Hepatocyte (in vitro differentiated cells): ENCODE measurements at regions not wholly inside any gene's neighbourhood (a gene's known extent, or its start where the extent isn't known, plus 50 kb on each side); places are given as distances from the start of the nearest gene placed in this dataset.

Source experiments
- DNase-seq: peaks from one replicate; pipeline ENCODE4 v3.0.0-alpha.2; 2016; ENCODE audit warnings: low spot score
- H2AFZ ChIP-seq: fragments of 200-600 bp; sonication (generic); 2 replicates; pipeline ENCODE4 v1.6.0; 2016; ENCODE audit warnings: antibody characterized with exemption, mild to moderate bottlenecking
- H3K27ac ChIP-seq: fragments of 200-600 bp; sonication (generic); 2 replicates; pipeline ENCODE4 v1.5.1; 2016; ENCODE audit warnings: mild to moderate bottlenecking
- H3K27me3 ChIP-seq: fragments of 200-600 bp; sonication (generic); 2 replicates; pipeline ENCODE4 v1.6.1; 2016
- H3K36me3 ChIP-seq: fragments of 200-600 bp; sonication (generic); replicated peaks from 2 replicates; pipeline ENCODE4 v1.5.1; 2016; ENCODE audit warnings: low read depth; ENCODE audit not compliant: insufficient read depth
- H3K4me1 ChIP-seq: fragments of 200-600 bp; sonication (generic); 2 replicates; pipeline ENCODE4 v1.5.1; 2016; ENCODE audit warnings: mild to moderate bottlenecking, moderate library complexity; ENCODE audit not compliant: insufficient read depth
- H3K4me2 ChIP-seq: fragments of 200-600 bp; sonication (generic); 2 replicates; pipeline ENCODE4 v1.6.0; 2016
- H3K4me3 ChIP-seq: fragments of 200-600 bp; sonication (generic); 2 replicates; pipeline ENCODE4 v1.5.1; 2016; ENCODE audit warnings: mild to moderate bottlenecking
- H3K79me2 ChIP-seq: fragments of 200-600 bp; sonication (generic); 2 replicates; pipeline ENCODE4 v1.6.0; 2017; ENCODE audit warnings: mild to moderate bottlenecking
- H3K9me2 ChIP-seq: fragments of 200-600 bp; sonication (generic); replicated peaks from 2 replicates; pipeline ENCODE4 v1.6.0; 2017; ENCODE audit warnings: mild to moderate bottlenecking; ENCODE audit not compliant: insufficient read depth
- H3K9me3 ChIP-seq: fragments of 200-600 bp; sonication (generic); 2 replicates; pipeline ENCODE4 v1.5.1; 2016; ENCODE audit warnings: low read depth, mild to moderate bottlenecking
- H4K20me1 ChIP-seq: fragments of 200-600 bp; sonication (generic); 2 replicates; pipeline ENCODE4 v1.6.0; 2016; ENCODE audit warnings: mild to moderate bottlenecking; ENCODE audit not compliant: insufficient read depth, poor library complexity, severe bottlenecking
- CTCF ChIP-seq: fragments of 200-600 bp; sonication (generic); IDR thresholded peaks from 2 replicates; pipeline ENCODE4 v1.5.1; 2016; ENCODE audit warnings: antibody characterized with exemption, mild to moderate bottlenecking; ENCODE audit not compliant: poor library complexity
- EZH2 ChIP-seq: fragments of 200-600 bp; sonication (generic); IDR thresholded peaks from 2 replicates; pipeline ENCODE4 v1.6.1; 2016; ENCODE audit warnings: antibody characterized with exemption, mild to moderate bottlenecking, borderline replicate concordance
- EZH2phosphoT487 ChIP-seq: fragments of 200-600 bp; sonication (generic); IDR thresholded peaks from one replicate; pipeline ENCODE4 v1.6.1; 2018; ENCODE audit warnings: antibody characterized with exemption, mild to moderate bottlenecking, low read depth, moderate library complexity; ENCODE audit not compliant: unreplicated experiment, severe bottlenecking
- WGBS: methylation state at CpG from one replicate; pipeline ENCODE4 v1.1.6; 2016; ENCODE audit warnings: low lambda C conversion rate; ENCODE audit errors: missing lambda C conversion rate; 5-methylcytosine and 5-hydroxymethylcytosine counted together

GRCh38 chr6:47145212-47145611 is 103.1 kb upstream of the ADGRF1 start:
- Histone ChIP-seq H4K20me1 (no peaks in the 10 kb centered on the region), H3K79me2 (no peaks in the 10 kb centered on the region), H3K9me3 (no peaks in the 10 kb centered on the region), H3K4me3 (no peak overlapping the region), H3K4me1 (peaks cover 18% of the 10 kb centered on the region), H3K9me2 (no peaks in the 10 kb centered on the region), H3K27ac (no peak overlapping the region), H3K27me3 (no peaks in the 10 kb centered on the region), H3K36me3 (no peaks in the 10 kb centered on the region), H3K4me2 (no peak overlapping the region), H2AFZ (no peak overlapping the region)
- no peak for TF ChIP-seq CTCF
- no peak for TF ChIP-seq EZH2phosphoT487
- no peak for DNase-seq

- Histone ChIP-seq H3K9me2 (no peaks in the 10 kb centered on the region), H3K4me1 (peaks cover 18% of the 10 kb centered on the region), H3K4me2 (no peak overlapping the region), H3K36me3 (no peaks in the 10 kb centered on the region), H3K9me3 (no peaks in the 10 kb centered on the region), H3K79me2 (no peaks in the 10 kb centered on the region), H3K27ac (peak overlapping the region; percentile 20), H3K4me3 (no peak overlapping the region), H4K20me1 (no peaks in the 10 kb centered on the region), H2AFZ (no peak overlapping the region), H3K27me3 (no peaks in the 10 kb centered on the region)
- DNase-seq: no peak
- WGBS: 62% methylated on average over 4 of the region's 4 CpGs
- TF ChIP-seq CTCF (no peak), EZH2 (no peak), EZH2phosphoT487 (no peak)
Measured at GRCh38 chr6:47144306-47144705, 102.2 kb upstream of the ADGRF1 start.

GRCh38 chr6:47141963-47142362 is 99.8 kb upstream of the ADGRF1 start:
- Histone ChIP-seq H4K20me1 (no peaks in the 10 kb centered on the region), H3K36me3 (no peaks in the 10 kb centered on the region), H3K27me3 (no peaks in the 10 kb centered on the region), H3K9me3 (no peaks in the 10 kb centered on the region), H3K27ac (no peak overlapping the region), H2AFZ (no peak overlapping the region), H3K79me2 (no peaks in the 10 kb centered on the region), H3K4me3 (no peak overlapping the region), H3K4me1 (peaks cover 9% of the 10 kb centered on the region), H3K9me2 (no peaks in the 10 kb centered on the region), H3K4me2 (no peak overlapping the region)
- TF ChIP-seq CTCF: no peak
- no peak for TF ChIP-seq EZH2
- TF ChIP-seq EZH2phosphoT487: no peak
- DNase-seq: no peak
- 97% methylated on average over 2 of the region's 2 CpGs for WGBS

- no peak overlapping the region for H3K4me3 ChIP-seq
- WGBS: 95% methylated on average over 3 of the region's 3 CpGs
- no peaks in the 10 kb centered on the region for H4K20me1 ChIP-seq
- H3K4me2 ChIP-seq: no peak overlapping the region
- no peaks in the 10 kb centered on the region for H3K27me3 ChIP-seq
- TF ChIP-seq CTCF (no peak), EZH2phosphoT487 (no peak), EZH2 (no peak)
- peaks cover under 1% of the 10 kb centered on the region for H3K4me1 ChIP-seq
- no peak overlapping the region for H2AFZ ChIP-seq
- H3K36me3 ChIP-seq: no peaks in the 10 kb centered on the region
- H3K9me2 ChIP-seq: no peaks in the 10 kb centered on the region
- no peaks in the 10 kb centered on the region for H3K79me2 ChIP-seq
- H3K9me3 ChIP-seq: no peaks in the 10 kb centered on the region
- DNase-seq: no peak
- no peak overlapping the region for H3K27ac ChIP-seq
Measured at GRCh38 chr6:47141171-47141570, 99.0 kb upstream of the ADGRF1 start.
